ENCODE measurements at regions not wholly inside any gene's neighbourhood (a gene's known extent, or its start where the extent isn't known, plus 50 kb on each side); places are given as distances from the start of the nearest gene placed in this dataset.
"Not testable (repeated sequence)": the region's sequence is repeated elsewhere in the genome, so short reads cannot be mapped to it uniquely, and the experiment has no call there.

DNA sequence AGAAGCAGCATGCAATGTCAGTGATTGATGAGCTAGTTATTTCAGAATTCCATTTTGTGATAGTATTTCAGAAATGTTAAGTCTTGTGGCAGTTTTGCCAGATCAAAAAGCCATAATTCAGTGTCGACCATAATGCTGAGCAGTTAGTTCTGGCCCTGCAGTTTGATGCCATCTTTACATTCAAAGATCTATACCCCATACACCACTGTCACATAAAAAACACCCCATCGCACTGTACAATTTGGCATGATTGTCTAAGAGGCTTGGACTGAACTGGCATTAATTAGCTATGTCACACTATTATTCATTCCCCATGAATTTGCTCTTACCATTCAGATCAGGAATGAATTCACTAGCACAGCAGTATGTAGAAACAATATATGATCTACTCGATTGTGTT lies 127.7 kb upstream of the EPHA3 start:
- no peak for FAIRE-seq

DNA sequence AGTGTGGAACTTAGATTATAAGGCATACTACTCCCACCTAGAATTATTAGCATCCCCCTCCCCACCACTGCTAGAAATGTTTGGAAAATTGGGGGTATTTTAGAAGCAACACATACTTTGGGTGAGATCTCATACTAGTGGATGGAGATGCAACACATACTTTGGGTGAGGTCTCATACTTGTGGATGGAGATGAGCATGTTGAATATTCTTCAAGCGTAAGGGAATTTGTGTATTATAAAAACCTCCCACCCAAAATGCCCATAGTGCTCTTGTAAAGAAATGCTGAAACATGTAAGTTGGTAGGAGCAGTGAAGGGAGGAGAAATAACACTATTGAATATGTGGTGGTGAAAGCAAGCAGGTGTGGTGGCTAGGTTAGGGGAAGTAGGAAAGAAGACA lies 124.0 kb upstream of the EPHA3 start:
- FAIRE-seq, result no peak

- FAIRE-seq, result no peak
These were observed 123.2 kb upstream of the EPHA3 start for GRCh38 chr3:88984256-88984655.

GRCh38 chr3:88984832-88985231 lies 122.6 kb upstream of the EPHA3 start:
- no peak for FAIRE-seq

DNA sequence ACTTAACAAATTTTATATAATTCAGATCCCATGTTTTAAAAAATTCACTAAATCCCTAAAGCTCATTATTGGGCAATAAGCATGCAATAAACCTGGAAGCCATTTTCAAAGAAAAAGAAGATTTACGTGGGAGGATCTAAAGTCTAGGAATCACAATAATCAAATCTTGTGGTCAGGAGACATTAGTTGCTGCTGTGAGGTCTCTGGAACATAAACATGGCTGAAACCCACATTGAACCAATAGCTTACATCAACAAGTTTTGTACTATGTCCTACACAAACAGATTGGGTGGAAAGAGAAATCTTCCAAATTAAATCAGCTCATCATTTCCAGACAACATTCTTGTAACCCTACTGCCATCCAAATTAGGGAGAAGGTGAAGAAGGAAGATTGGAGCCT lies 121.9 kb upstream of the EPHA3 start:
- FAIRE-seq, result no peak

DNA sequence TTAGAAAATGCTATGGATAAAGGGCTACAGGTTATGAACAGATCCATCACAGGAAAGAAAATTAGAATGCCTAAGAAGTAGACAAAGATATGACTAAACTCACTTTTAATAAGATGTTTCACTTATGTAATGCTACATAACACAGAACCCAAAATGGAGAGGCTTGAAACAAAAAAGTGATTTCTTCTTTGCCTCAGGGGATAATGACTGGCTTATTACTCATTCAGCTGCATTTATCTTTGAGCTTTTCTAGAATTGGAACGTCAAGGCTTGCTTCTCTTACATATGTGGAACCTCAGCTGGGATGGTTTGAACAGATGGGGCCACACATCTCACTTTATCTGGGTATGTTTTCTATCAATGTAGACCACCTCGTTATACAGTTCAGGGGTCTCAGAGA lies 120.6 kb upstream of the EPHA3 start:
- FAIRE-seq, result no peak

DNA sequence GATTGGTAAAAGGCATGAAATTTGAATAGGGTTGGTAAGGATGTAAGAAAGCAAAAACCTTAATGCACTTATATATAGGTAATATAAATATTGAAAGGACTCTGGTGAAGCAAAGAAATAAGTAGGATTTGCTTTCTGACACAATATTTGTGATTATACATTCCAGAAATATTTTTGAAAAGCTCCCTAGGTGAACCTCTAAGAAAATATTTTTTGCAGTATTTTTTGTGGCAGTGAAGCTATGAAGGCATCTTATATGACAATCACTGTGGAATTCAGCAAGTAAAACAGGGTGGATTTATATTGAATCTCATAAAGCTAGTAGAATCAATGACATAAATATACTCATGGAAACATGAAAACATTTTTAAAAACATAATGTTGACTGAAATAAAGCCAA lies 119.6 kb upstream of the EPHA3 start:
- FAIRE-seq, result no peak

DNA sequence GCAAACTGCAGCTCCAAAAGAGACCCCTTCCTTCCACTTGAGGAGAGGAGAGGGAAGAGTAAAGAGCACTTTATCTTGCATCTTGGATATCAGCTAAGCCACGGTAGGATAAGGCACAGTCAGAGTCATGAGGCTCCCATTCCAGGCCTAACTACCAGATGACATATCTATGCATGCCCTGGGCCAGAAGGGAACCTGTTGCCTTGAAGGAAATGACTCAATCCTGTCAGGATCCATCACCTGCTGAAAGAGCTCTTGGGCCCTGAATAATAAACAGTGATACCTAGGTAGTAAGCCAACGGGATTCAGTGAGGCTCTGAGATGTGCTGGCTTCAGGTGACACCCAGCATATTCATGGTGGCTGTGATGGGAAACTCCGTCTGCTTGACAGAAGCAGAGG lies 118.5 kb upstream of the EPHA3 start:
- no peak for FAIRE-seq

DNA sequence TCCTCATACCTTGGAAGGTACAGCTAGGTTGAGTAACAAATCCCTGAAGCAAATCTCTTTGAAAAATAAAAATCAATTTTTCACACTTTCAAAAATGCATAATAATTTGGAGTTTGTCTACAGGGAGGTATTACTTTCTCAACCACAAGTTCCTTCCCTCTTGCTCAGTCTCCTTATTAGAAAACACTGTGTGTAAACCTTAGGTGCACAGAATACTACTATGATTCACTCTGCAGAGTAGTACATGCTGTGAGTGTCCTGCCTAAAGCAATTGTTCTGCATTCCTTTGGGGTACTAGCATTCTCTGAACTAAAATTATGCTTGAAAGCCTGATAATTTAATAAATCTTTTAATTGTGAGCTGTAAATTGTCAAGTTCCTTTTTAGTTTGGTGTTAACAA lies 115.9 kb upstream of the EPHA3 start:
- no peak for FAIRE-seq

GRCh38 chr3:88996691-88997090 lies 110.7 kb upstream of the EPHA3 start:
- FAIRE-seq, result no peak

DNA sequence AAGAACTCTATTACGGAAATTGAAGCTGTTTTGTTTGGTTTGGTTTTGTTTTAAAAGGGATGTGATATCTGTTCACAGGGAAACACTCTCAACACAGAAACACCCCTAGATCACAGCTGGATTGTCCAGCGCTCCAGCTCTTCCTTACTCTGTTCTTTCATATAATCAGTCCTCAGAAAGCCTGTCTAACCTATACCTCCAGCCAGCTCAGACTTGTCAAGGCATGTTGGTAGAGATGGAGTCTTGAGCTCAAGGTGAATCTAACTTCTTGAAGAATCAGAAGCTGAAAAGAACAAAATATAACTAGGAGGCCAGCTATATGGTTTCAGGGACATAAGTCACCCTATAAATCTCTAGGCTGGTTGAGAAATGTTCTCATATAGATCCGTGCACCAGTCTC lies 110.2 kb upstream of the EPHA3 start:
- no peak for FAIRE-seq

GRCh38 chr3:89000886-89001285 lies 106.5 kb upstream of the EPHA3 start:
- FAIRE-seq, result no peak

DNA sequence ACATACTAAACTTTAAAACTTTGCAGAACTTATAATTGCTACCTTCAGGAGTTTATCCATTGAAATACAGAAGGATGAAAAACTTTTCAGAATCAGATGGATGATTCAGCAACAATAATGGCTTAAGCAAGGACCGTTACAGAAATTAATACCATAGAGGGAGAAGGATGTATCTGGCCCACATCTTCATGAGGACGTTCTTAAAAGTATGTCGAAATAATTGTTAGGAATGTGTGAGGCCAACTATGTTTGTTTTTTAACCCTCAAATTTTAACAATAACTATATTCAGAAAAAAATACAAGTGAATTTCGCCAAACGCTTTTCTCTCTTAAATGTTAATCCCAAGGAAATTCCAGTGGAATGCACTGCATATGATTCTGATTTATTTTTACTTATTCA lies 105.2 kb upstream of the EPHA3 start:
- FAIRE-seq, result no peak

DNA sequence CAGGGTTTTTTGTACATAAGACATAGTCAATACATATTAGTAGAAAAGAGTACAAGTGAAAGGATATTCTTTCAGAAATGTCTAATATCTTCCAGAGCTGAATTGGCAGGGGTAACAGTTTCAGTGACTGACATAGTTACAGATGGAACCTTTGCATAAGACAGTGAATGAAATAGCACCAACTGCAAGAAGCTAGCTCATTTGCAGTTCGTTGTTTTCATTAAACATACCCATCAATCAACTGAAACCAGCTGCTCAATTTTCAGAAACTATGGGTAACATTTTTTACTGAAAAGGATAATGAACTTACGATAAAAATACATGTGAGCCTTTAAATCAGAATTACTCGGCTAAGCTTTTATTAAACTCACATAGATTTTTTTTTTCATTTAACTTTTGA lies 93.9 kb upstream of the EPHA3 start:
- FAIRE-seq, result no peak

- no peak for FAIRE-seq
These were observed 89.9 kb upstream of the EPHA3 start for GRCh38 chr3:89017531-89017930.

- no peak for FAIRE-seq
These were observed 82.2 kb upstream of the EPHA3 start for GRCh38 chr3:89025185-89025584.

GRCh38 chr3:89032346-89033013 lies 74.9 kb upstream of the EPHA3 start:
- no peak for FAIRE-seq

GRCh38 chr3:89034723-89035122 lies 72.7 kb upstream of the EPHA3 start:
- FAIRE-seq, result not testable (repeated sequence)

GRCh38 chr3:89038869-89039268 lies 68.6 kb upstream of the EPHA3 start:
- FAIRE-seq, result no peak

GRCh38 chr3:89042236-89042835 lies 65.1 kb upstream of the EPHA3 start:
- FAIRE-seq, result no peak

DNA sequence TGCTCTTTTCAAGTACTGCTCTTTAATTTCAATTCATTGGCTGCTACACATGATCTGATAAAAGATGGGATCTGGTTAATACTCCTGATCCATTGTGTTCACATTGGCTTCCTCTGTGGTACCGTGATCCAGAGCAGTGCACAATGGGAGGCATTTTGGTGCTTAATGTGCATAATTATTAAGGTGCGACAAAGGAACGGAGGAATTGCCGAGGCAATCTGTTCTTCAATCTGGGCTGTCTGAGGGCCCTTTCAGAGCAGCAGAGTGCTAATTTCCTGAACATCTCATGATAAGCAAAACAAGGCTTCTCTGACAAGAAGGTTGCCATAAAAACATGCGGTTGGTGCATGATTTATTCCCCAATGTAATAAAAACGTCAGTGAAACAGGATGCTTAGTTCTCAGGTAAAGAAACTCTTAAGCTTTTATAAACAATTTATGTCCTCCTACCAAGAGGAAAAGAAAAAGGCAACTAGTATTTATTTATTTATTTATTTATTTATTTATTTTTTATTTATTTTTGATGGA lies 64.0 kb upstream of the EPHA3 start:
- no peak for FAIRE-seq

DNA sequence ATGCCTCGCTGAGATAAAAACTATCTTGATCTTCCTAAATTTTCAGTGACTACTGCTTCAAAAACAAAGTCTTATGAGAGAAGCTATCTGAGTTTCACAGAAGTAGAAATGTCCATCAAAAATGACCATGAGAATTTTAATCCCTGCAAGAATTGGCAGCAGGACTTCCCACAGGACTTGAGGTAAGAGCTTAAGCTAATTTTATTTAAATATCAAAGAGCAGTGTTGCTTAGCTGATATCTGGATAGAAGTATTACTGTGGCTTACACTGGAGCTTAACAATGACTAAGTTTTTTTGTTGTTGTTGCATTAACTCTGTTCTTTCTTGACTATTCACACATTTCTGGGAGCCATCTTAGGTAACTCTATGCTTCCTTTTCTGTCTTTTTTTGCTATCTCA lies 60.8 kb upstream of the EPHA3 start:
- FAIRE-seq, result no peak

- FAIRE-seq, result no peak
These were observed 58.3 kb upstream of the EPHA3 start for GRCh38 chr3:89049119-89049518.

DNA sequence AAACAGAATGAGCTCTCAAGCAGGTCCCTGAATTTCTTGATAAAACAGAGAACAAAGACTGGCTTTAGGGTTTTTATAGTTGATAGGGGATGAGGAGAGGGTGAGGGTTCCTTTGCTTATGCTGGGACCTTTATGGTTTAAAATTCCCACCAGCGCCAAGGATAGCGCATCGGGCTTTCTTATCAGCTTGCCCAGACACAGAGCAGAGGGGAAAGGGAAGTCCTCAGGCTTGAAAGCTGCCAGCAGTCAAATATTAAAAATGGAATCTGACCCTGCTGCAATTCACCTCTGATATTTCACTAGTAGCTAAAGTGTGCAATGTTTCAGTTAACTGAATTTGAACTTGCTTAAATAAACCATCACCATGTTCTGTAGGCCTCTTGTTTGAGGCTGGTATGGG lies 55.0 kb upstream of the EPHA3 start:
- FAIRE-seq, result no peak

- FAIRE-seq, result no peak
These were observed 50.0 kb upstream of the EPHA3 start for GRCh38 chr3:89057398-89057797.

Data from islet of Langerhans (tissue), 1 donor.